Stromal cell of bone marrow (primary cell): ENCODE measurements at regions not wholly inside any gene's neighbourhood (a gene's known extent, or its start where the extent isn't known, plus 50 kb on each side); places are given as distances from the start of the nearest gene placed in this dataset.

ENCODE experiments used
- DNase-seq: peaks from one replicate; pipeline ENCODE4 v3.0.0-alpha.2; 2012; ENCODE audit warnings: low read depth

GRCh38 chr10:14468023-14468441 lies 137.3 kb upstream of the FRMD4A start:
- DNase-seq = no peak

- no peak for DNase-seq
Observed at GRCh38 chr10:14466257-14466656, 135.5 kb upstream of the FRMD4A start.

- DNase-seq = no peak
Observed at GRCh38 chr10:14460447-14460846, 129.7 kb upstream of the FRMD4A start.

DNA sequence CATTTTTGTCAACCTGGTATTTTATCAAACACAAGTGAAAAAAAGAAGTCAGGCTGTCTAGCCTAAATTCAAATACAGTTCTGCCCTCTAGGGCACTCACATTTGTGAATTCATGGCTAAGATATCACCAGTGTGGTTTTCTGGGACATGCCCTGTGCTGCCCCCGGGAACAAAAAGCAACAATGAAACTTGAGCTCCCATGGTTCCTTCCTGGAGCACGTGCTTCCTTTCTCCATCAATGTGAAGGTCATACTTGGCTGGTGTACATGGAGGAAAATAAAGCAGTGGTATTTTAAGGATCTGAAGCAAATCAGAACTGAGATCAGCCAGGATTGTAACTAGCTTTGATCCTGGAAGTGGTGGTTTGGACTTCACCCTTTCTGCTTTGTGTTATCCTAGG lies 128.9 kb upstream of the FRMD4A start:
- peak; percentile 69 for DNase-seq

DNA sequence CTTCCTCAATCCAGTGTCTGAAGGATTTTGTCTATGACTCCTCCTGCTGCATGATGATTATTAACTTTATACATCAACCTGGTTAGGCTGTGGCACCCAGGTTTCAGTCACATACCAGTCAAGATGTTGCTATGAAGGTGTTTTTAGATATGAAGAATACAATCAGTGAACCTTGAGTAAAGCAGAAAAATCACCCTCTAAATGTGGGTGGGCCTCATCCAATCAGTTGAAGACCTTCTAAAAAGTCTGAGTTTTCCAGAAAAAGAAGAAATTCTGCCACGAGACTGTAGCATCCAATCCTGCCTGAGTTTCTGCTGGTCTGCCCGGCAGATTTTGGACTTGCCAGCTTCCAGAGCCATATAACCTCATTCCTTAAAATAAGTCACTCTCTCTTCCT lies 126.1 kb upstream of the FRMD4A start:
- no peak for DNase-seq

DNA sequence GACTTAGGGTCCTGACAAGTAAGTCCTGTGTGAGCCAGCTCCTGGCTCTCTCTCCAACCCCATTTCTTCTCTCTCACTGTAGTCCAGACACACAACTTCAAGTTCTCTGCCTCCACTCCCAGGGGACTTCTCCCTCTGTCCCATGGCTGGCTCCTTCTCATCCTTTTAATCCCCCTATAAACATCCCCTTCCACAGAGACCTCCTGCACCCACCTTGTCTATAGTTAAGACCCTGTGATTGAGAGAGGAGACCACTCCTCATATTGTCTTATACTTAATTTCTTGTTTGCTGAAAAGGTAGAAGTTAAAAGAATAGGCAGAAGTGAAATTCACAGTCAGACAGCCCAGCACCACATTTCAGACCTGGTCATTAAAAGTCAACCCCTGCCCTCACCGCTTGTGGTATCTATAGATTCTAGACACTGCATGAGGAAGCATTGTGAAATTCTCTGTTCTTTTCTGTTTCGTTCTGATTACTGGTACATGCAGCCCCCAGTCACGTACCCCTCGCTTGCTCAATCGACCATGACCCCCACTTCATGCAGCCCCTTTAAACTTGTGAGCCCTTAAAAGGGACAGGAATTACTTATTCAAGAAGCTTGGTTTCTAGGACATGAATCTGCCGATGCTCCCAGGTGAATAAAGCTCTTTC lies 125.6 kb upstream of the FRMD4A start:
- DNase-seq = no peak

DNA sequence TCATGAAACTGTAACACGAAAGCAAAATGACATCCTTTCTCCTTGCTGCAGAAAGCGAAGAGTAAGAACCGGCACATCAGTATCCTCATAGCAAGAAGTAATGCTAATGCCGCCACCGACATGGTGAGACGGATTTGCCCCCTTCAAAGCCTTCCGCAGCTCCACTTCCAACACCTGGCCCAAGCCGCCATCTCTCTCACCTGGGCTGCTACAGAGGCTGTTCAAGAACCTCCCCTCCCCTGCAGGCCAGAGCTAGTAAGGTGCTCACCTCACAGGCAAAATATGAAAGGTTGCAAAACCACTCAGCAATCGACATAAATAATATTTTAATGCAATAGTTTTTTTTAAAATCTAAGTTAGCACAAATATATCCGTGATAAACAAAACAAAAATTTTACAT lies 123.9 kb upstream of the FRMD4A start:
- no peak for DNase-seq

DNA sequence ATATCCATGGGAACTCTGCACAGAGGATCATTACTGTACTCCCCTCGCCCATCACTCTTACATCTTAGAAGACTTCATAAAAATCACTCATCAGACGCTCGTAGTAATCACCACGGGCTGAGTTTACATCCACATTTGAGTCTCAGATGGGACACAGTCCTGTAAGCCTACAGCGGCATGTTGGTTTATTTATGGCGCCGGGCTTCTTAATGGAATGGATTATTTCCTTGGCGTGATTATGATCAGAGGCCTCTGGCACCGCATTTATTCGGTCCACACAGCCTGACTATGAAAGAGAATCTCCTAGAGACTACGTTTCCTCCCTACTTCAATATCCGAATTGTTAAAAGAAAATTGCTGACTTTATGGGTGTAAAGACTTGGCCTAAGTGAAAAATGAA lies 123.5 kb upstream of the FRMD4A start:
- DNase-seq = no peak

GRCh38 chr10:14453593-14453992 lies 122.9 kb upstream of the FRMD4A start:
- no peak for DNase-seq

DNA sequence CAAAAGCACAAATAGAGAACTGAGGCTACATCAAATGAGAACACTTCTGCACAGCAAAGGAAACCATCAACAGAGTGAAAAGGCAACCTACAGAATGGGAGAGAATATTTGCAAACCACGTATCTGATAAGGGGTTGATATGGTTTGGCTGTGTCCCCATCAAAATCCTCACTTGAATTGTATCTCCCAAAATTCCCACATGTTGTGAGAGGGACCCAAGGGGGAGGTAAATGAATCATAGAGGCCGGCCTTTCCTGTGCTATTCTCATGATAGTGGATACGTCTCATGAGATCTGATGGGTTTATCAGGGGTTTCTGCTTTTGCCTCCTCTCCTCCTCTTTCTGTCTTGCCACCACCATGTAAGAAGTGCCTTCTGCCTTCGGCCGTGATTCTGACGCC lies 120.6 kb upstream of the FRMD4A start:
- no peak for DNase-seq

DNA sequence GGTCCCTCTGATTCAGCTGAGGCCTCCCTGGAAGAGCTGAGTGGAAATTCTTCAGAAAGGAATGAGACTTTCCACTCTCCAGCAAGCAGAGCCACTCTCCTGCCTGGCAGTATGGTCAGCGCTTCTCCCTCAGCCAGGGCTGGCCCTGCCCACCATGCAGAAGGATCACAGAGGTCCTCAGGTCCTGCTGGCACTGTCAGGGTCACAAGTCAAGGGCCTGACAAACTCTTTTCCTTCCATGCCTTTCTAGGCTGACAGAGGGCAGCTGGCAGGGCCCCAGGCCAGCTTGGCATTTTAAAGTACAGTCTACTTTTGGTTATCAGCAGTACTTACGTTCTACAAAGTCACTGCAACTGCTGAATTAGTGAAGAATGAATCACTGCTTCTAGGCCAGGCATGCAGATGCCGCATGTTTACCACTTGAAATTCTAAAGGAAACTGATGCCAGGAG lies 119.3 kb upstream of the FRMD4A start:
- DNase-seq = no peak

- no peak for DNase-seq
Observed at GRCh38 chr10:14449293-14449815, 118.6 kb upstream of the FRMD4A start.

DNA sequence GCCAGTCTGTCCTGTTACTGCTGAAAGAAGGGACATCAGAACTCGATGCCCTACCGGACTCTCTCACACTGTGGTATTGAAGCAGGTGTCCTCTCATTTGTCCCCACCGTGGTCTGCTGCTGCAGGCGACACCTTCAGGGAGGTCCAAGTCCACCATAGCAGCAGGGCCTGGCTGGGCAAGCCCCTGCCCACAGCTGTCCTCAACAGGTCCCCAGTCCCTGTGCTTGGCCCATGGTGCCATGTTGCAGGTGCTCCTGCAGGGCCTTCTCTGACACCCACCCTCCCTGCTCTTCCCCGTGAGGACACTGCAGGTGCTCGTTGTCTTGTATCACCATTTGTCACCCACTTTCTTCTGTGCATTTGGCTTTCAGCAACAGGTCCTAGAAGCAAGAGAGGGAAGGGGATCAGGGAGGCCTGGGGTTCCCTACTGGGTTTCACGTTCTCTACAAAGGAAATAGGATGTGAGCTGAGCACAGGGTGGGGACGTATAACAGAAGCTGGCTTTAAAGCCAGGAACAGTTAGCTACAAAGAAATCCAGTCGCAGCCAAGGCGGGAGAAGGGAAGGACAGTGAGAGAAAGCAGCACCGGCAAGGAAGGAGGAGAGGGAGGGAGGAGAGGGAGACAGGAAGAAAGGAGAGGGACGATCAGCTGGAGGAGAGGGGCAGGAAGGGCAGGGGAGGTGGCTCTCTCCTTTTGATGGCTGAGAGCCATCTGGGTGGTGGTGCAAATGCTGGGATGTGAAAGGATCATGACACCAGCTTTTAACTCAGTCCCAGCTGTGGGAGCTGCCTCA lies 117.7 kb upstream of the FRMD4A start:
- DNase-seq = no peak

GRCh38 chr10:14447094-14447839 lies 116.5 kb upstream of the FRMD4A start:
- DNase-seq = no peak

GRCh38 chr10:14439451-14440259 lies 108.9 kb upstream of the FRMD4A start:
- DNase-seq = peak; percentile 21

GRCh38 chr10:14438576-14438975 lies 107.9 kb upstream of the FRMD4A start:
- DNase-seq = no peak

- no peak for DNase-seq
Observed at GRCh38 chr10:14438057-14438456, 107.3 kb upstream of the FRMD4A start.

DNA sequence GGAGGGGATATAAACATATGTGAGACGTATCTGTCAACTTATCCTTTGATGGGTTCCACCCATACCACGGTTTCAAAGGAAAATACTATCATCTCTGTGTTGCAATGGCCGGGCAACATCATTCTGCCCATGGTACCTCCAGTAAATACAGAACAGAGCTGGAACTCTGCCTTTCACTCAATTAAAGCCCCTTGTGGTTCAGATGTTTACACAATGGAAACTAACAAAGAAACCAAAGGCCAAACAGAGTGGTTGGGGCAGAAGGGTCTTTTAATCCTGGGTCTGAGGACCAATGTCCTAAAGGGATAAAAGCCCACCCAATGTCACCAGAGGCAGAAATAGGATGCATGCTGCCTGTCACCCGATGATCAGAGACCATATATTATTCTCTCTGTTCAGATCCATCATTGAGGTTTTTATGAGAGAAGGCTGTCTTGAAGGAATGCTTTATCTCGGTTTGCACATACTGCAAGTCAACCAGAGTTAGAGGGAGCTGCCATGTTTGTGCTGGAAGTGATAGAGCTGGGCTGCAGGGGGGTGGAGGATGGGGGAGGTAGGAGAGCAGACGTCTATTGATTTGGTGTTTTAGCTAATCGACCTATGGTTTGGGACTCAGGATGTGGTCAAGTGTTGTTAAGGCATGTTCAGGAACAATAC lies 105.4 kb upstream of the FRMD4A start:
- DNase-seq = no peak

DNA sequence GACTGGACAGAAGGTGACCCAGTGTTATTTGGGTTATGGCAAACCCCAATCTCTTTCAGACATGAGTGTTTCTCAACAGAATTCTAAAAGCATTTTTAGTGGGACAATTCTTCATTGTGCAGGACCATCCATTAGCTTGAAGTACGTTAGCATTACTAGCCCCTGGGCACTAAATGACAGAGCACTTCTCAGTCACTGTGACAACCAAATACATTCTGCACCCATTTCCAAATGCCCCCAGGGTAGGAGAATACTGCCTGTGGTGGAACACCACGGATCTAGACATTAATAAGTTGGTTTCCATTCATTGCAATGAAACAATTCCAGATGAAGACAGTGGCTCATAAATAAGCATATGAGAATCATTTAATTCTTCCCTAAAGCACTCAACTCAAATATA lies 102.4 kb upstream of the FRMD4A start:
- no peak for DNase-seq

- DNase-seq = no peak
Observed at GRCh38 chr10:14431868-14432267, 101.1 kb upstream of the FRMD4A start.

GRCh38 chr10:14429043-14429700 lies 98.4 kb upstream of the FRMD4A start:
- DNase-seq = no peak
